ENCODE measurements at regions not wholly inside any gene's neighbourhood (a gene's known extent, or its start where the extent isn't known, plus 50 kb on each side); places are given as distances from the start of the nearest gene placed in this dataset.

GRCh38 chr3:115321400-115321805 lies 174.3 kb upstream of the ZBTB20 start:
- no TSS peak for BruUV-seq (replicated peaks)
- ATAC-seq (no peak), FAIRE-seq (no peak), DNase-seq (ENCODE audit: low spot score) (no peak)
- no peak overlapping the region for H3K4me2 ChIP-seq (ENCODE audit: low read depth, low read length)
- CTCF ChIA-PET (ENCODE audit: low intra/inter-chr PET ratio, low total read pairs) = no interaction called here
- no peaks in the 10 kb centered on the region for H3K9me3 ChIP-seq (ENCODE audit: low read length)
- WGBS (ENCODE audit: low lambda C conversion rate) = 16% methylated on average over 3 of the region's 3 CpGs
- H3K4me1 ChIP-seq (ENCODE audit: insufficient read depth, low read length) = no peaks in the 10 kb centered on the region
- H3K27me3 ChIP-seq (ENCODE audit: control insufficient read depth in 1 of 2, insufficient read depth in 2 of 2, low read length in 2 of 2) = no peaks in the 10 kb centered on the region
- H3K36me3 ChIP-seq (replicated peaks in 1 of 2; ENCODE audit: control insufficient read depth in 1 of 2, insufficient read depth in 2 of 2, low read length in 2 of 2) = no peaks in the 10 kb centered on the region
- H3K27ac ChIP-seq (ENCODE audit: extremely low read length, insufficient read depth, low read length) = no peak overlapping the region
- POLR2A ChIA-PET = no interaction called here
- H3K4me3 ChIP-seq (replicated peaks in 1 of 3; ENCODE audit: insufficient read depth in 1 of 3, low read depth in 2 of 3, low read length in 3 of 3) = no peak overlapping the region
- H3K79me2 ChIP-seq (ENCODE audit: insufficient read depth, low read length) = no peaks in the 10 kb centered on the region
- no peak for TF ChIP-seq ZNF30 (CRISPR knock-in tag; IDR thresholded peaks at IDR 0.05)
- TF ChIP-seq ZNF839 (CRISPR knock-in tag; IDR thresholded peaks at IDR 0.05; ENCODE audit: borderline replicate concordance) = no peak
- TF ChIP-seq FOSL2 (CRISPR knock-in tag; IDR thresholded peaks at IDR 0.05) = no peak
- no peak for TF ChIP-seq FOXO4 (CRISPR knock-in tag; conservative IDR thresholded peaks at IDR 0.05)
- no peak for TF ChIP-seq ZNF687 (CRISPR knock-in tag; IDR thresholded peaks at IDR 0.05)
- no peak for TF ChIP-seq ZMYM3 (CRISPR knock-in tag; IDR thresholded peaks at IDR 0.05)
- TF ChIP-seq ZFP36L1 (CRISPR knock-in tag; IDR thresholded peaks at IDR 0.05) = no peak
- TF ChIP-seq ZNF670 (CRISPR knock-in tag; IDR thresholded peaks at IDR 0.05; ENCODE audit: borderline replicate concordance) = no peak
- no peak for TF ChIP-seq ZNF780A (CRISPR knock-in tag; IDR thresholded peaks at IDR 0.05)
- TF ChIP-seq ZNF7 (CRISPR knock-in tag; IDR thresholded peaks at IDR 0.05) = no peak
- no peak for TF ChIP-seq MTA1 (CRISPR knock-in tag; IDR thresholded peaks at IDR 0.05; ENCODE audit: borderline replicate concordance)
- TF ChIP-seq RBM39 (IDR thresholded peaks at IDR 0.05; ENCODE audit: low read depth, low read length, poor library complexity, severe bottlenecking) = no peak
- TF ChIP-seq ZNF432 (CRISPR knock-in tag; IDR thresholded peaks at IDR 0.05; ENCODE audit: borderline replicate concordance) = no peak
- TF ChIP-seq BRD4 (CRISPR knock-in tag; IDR thresholded peaks at IDR 0.05) = no peak
- no peak for TF ChIP-seq ZC3H13 (CRISPR knock-in tag; IDR thresholded peaks at IDR 0.05)
- no peak for TF ChIP-seq ZNF550 (CRISPR knock-in tag; IDR thresholded peaks at IDR 0.05; ENCODE audit: borderline replicate concordance)
- no peak for TF ChIP-seq ZFP62 (CRISPR knock-in tag; IDR thresholded peaks at IDR 0.05)
- TF ChIP-seq GPN1 (CRISPR knock-in tag; IDR thresholded peaks at IDR 0.05; ENCODE audit: borderline replicate concordance) = no peak
- TF ChIP-seq ZNF431 (CRISPR knock-in tag; IDR thresholded peaks at IDR 0.05; ENCODE audit: borderline replicate concordance, low read depth) = no peak
- no peaks in the 10 kb centered on the region for H4K20me1 ChIP-seq (ENCODE audit: insufficient read depth, low read length)
- intact Hi-C loops (cut with micrococcal nuclease; ENCODE audit: unreplicated experiment) (no loop called here), in situ Hi-C loops (cut with HindIII; ENCODE audit: extremely low pct_ligation_motif_present, low pct_unique_long_range_greater_than_20kb) (no loop called here)
- H2AFZ ChIP-seq (ENCODE audit: low read length) = no peak overlapping the region
- no peak overlapping the region for H3K9ac ChIP-seq (ENCODE audit: insufficient read depth, low read depth, low read length)

Measured in HepG2 (cell line).